CD14-positive monocyte (primary cell): ENCODE measurements at regions not wholly inside any gene's neighbourhood (a gene's known extent, or its start where the extent isn't known, plus 50 kb on each side); places are given as distances from the start of the nearest gene placed in this dataset.

Source experiments
- DNase-seq, 3 donors: peaks; one replicate each; pipeline ENCODE4 v3.0.0-alpha.2; 2011 to 2022
- H2AFZ ChIP-seq: 2 replicates; pipeline ENCODE4 v1.6.0; 2012; ENCODE audit warnings: mild to moderate bottlenecking, low read depth, low read length, inconsistent platforms; ENCODE audit not compliant: insufficient read depth, poor library complexity, severe bottlenecking
- H3K27ac ChIP-seq, 2 donors: 1 replicate in 1 of 2; 2 replicates in 1 of 2; pipeline ENCODE4 v1.5.1; 2012 to 2013; ENCODE audit warnings: low read length in 2 of 2, control low read depth in 1 of 2, inconsistent platforms in 1 of 2, low read depth in 1 of 2, mild to moderate bottlenecking in 1 of 2
- H3K27me3 ChIP-seq, 2 donors: one replicate each; pipeline versions ENCODE4 v1.6.0 to v1.6.1; 2011 to 2013; ENCODE audit warnings: low read length in 2 of 2; ENCODE audit not compliant: control insufficient read depth in 2 of 2, insufficient read depth in 2 of 2
- H3K36me3 ChIP-seq, 2 donors: replicated peaks in 1 of 2; 1 replicate in 1 of 2; 2 replicates in 1 of 2; pipeline versions ENCODE4 v1.5.1 to v1.6.1; 2012 to 2013; ENCODE audit warnings: low read length in 2 of 2, control low read depth in 1 of 2, inconsistent platforms in 1 of 2, mild to moderate bottlenecking in 1 of 2; ENCODE audit not compliant: insufficient read depth in 2 of 2, control insufficient read depth in 1 of 2
- H3K4me1 ChIP-seq, 2 donors: 1 replicate in 1 of 2; 2 replicates in 1 of 2; pipeline versions ENCODE4 v1.5.1 to v1.6.1; 2012 to 2013; ENCODE audit warnings: low read length in 2 of 2, control low read depth in 1 of 2, inconsistent platforms in 1 of 2, mild to moderate bottlenecking in 1 of 2, moderate library complexity in 1 of 2; ENCODE audit not compliant: insufficient read depth in 2 of 2, control insufficient read depth in 1 of 2
- H3K4me2 ChIP-seq: replicated peaks from 2 replicates; pipeline ENCODE3; 2012; ENCODE audit warnings: low read length, moderate library complexity, mild to moderate bottlenecking; ENCODE audit not compliant: poor library complexity, severe bottlenecking; ENCODE audit errors: extremely low read depth
- H3K4me3 ChIP-seq, 3 experiments: fragments of 200-600 bp in 1 of 3; sonication (generic) in 1 of 3; replicated peaks in 1 of 3; 1 replicate in 2 of 3; 2 replicates in 1 of 3; pipeline ENCODE4 v1.5.1; 2011 to 2013; ENCODE audit warnings: low read length in 3 of 3, mild to moderate bottlenecking in 3 of 3, control low read depth in 2 of 3, low read depth in 2 of 3, inconsistent platforms in 1 of 3, moderate library complexity in 1 of 3
- H3K79me2 ChIP-seq: 2 replicates; pipeline ENCODE4 v1.6.0; 2012; ENCODE audit warnings: mild to moderate bottlenecking, control low read depth, inconsistent platforms, low read length, moderate library complexity; ENCODE audit not compliant: insufficient read depth
- H3K9ac ChIP-seq: 2 replicates; pipeline ENCODE4 v1.6.0; 2017; ENCODE audit warnings: low read length, mild to moderate bottlenecking; ENCODE audit not compliant: insufficient read depth, poor library complexity, severe bottlenecking
- H3K9me3 ChIP-seq, 2 donors: replicated peaks in 1 of 2; 1 replicate in 1 of 2; 2 replicates in 1 of 2; pipeline versions ENCODE4 v1.5.1 to v1.6.1; 2012 to 2013; ENCODE audit warnings: low read length in 2 of 2, control low read depth in 1 of 2; ENCODE audit not compliant: control insufficient read depth in 1 of 2, insufficient read depth in 1 of 2
- H4K20me1 ChIP-seq: 2 replicates; pipeline ENCODE4 v1.6.0; 2012; ENCODE audit warnings: mild to moderate bottlenecking, low read length, control low read depth, moderate library complexity; ENCODE audit not compliant: insufficient read depth
- H3K27ac Mint-ChIP-seq, 7 donors: one replicate each; pipeline ENCODE4 v1.8.0; 2020; ENCODE audit warnings: mild to moderate bottlenecking in 7 of 7, mixed read lengths in 7 of 7, moderate library complexity in 6 of 7, inconsistent platforms in 2 of 7
- H3K27me3 Mint-ChIP-seq, 3 donors: one replicate each; pipeline ENCODE4 v1.8.0; 2021 to 2022; ENCODE audit warnings: low read depth in 3 of 3, mild to moderate bottlenecking in 3 of 3, mixed read lengths in 3 of 3, moderate library complexity in 3 of 3, inconsistent platforms in 1 of 3
- H3K36me3 Mint-ChIP-seq, 2 donors: one replicate each; pipeline ENCODE4 v1.8.0; 2020; ENCODE audit warnings: mixed read lengths in 2 of 2, inconsistent platforms in 1 of 2, mild to moderate bottlenecking in 1 of 2
- H3K4me1 Mint-ChIP-seq: one replicate; pipeline ENCODE4 v1.8.0; 2020; ENCODE audit warnings: mild to moderate bottlenecking, mixed read lengths
- H3K4me3 Mint-ChIP-seq, 2 donors: one replicate each; pipeline ENCODE4 v1.8.0; 2020; ENCODE audit warnings: mild to moderate bottlenecking in 2 of 2, mixed read lengths in 2 of 2, moderate library complexity in 1 of 2
- H3K9me3 Mint-ChIP-seq, 7 donors: one replicate each; pipeline ENCODE4 v1.8.0; 2020 to 2022; ENCODE audit warnings: mixed read lengths in 7 of 7, mild to moderate bottlenecking in 6 of 7, moderate library complexity in 6 of 7, inconsistent platforms in 2 of 7
- CTCF ChIP-seq: fragments of 200-600 bp; IDR thresholded peaks from one replicate; pipeline ENCODE4 v1.8.0; 2022; ENCODE audit warnings: antibody characterized with exemption, mild to moderate bottlenecking
- WGBS: methylation state at CpG from one replicate; pipeline ENCODE4 v1.1.5; 2013; ENCODE audit warnings: missing lambda C conversion rate; ENCODE audit not compliant: insufficient coverage; 5-methylcytosine and 5-hydroxymethylcytosine counted together
- intact Hi-C, 2 donors: fragments of 100-400 bp; cut with micrococcal nuclease; formaldehyde crosslinking; loops; one replicate each; pipeline versions ENCODE4 v1.15.0 to v1.15.1; 2023

DNA sequence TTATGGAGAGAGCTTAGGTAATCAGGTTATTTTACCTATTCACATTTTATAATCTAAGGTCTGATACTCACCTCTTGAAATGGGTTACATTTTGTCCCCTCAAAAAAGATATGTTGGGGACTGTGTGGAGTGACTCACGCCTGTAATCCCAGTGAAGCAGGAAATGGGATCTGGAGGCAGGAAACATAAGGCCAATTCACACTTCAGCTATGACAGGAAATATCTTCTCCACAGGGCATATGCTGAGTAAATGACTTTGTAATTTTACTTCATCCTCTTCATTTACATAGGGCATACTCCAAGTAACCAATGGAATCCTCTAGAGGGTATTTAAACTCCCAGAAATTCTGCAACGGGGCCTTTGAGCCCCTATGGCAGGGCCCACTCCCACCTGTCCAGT, 54.8 kb upstream of the ZMAT1 start:
- no peak overlapping the region for H3K9ac ChIP-seq
- Mint-ChIP-seq H3K4me3 (no peak overlapping the region), H3K27ac (no peak overlapping the region), H3K27me3 (no peaks in the 10 kb centered on the region), H3K9me3 (no peaks in the 10 kb centered on the region), H3K4me1 (no peaks in the 10 kb centered on the region), H3K36me3 (no peaks in the 10 kb centered on the region)
- no peaks in the 10 kb centered on the region for H3K79me2 ChIP-seq
- H3K27me3 ChIP-seq, result no peaks in the 10 kb centered on the region
- H3K4me3 ChIP-seq, result no peak overlapping the region
- no peaks in the 10 kb centered on the region for H3K9me3 ChIP-seq
- H4K20me1 ChIP-seq, result no peaks in the 10 kb centered on the region
- no peak overlapping the region for H3K4me2 ChIP-seq
- no peaks in the 10 kb centered on the region for H3K4me1 ChIP-seq
- H3K27ac ChIP-seq, result no peak overlapping the region
- no peak overlapping the region for H2AFZ ChIP-seq
- no peaks in the 10 kb centered on the region for H3K36me3 ChIP-seq
- no peak for TF ChIP-seq CTCF
- no peak for DNase-seq
- WGBS, result 78% methylated on average over 1 of the region's 2 CpGs
- intact Hi-C loops, result no loop called here
